ENCODE measurements at regions not wholly inside any gene's neighbourhood (a gene's known extent, or its start where the extent isn't known, plus 50 kb on each side); places are given as distances from the start of the nearest gene placed in this dataset.
"Not testable (repeated sequence)": the region's sequence is repeated elsewhere in the genome, so short reads cannot be mapped to it uniquely, and the experiment has no call there.

DNA sequence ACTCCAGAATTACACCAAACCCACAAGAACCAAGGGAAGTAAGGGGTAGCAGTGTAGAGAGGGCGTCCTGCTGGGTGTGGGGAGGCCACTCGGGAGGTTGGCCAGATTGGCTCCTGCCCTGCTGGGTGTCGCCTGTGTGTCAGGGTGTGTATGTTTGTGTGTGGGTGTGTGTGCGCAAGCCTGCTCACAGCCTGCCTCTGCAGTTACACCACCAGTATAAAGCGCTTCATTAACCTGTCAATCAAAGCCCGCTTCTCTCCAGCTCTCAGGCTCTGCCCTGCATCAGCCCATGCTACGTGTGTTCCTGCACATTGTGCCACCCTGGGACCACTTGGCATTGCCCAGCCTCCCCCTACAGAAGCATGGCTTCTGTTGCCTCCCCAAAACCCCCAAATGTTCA lies 83.3 kb upstream of the PAX2 start:
- no peak for DNase-seq (ENCODE audit: low spot score)

DNA sequence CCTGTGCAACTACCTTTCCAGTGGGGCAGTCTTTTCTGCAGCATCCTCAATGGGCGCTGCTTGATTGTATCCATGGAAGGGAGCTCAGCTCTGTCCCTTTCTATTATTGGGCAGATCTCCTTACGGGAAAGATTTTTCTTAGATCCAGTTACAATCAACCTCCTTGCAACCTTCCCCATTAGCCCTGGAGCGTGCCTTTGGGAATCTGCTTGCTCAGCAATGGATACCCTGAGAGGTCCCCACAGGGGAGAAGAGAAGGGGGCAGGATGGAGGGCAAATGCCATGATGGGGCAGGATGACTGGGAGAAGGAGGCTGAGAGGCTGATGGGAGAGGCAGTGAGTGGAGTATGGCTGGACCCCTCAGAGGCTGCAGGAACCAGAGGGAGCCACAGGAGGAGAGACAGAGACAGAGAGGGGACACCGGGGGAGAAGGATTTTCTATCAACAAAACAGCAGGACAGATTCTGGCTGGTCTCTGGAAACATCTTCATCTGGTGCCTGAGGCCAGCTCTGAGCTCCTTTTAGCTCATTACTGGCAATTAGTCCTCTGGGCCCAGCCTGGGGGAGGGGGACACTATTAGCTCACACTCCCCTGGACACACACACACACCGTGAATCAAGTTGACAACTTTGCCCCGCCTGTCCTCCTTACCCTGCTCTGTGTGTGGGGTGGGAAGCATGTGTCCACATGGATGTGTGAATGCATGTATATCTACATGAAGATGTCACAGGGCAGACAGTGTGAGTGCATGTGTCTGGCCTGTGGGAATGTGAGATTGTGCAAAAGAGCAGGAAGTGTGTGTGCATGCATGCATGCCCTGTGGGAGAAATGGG lies 80.8 kb upstream of the PAX2 start:
- DNase-seq (ENCODE audit: low spot score), result no peak

DNA sequence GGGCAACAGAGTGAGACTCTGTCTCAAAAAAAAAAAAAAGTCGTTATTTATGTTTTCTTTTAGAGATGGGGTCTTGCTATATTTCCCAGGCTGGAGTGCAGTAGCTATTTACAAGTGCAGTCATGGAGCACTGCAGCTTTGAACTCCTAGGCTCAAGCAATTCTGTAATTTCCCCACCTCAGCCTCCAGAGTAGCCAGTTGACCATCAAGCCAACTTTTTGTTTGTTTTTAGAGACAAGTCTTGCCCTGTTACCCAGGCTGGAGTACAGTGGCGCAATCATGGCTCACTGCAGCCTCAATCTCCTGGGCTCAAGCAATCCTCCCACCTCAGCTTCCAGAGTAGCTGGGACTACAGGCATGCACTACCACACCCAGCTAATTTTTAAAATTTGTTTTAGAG lies 78.7 kb upstream of the PAX2 start:
- DNase-seq (ENCODE audit: low spot score), result not testable (repeated sequence)

DNA sequence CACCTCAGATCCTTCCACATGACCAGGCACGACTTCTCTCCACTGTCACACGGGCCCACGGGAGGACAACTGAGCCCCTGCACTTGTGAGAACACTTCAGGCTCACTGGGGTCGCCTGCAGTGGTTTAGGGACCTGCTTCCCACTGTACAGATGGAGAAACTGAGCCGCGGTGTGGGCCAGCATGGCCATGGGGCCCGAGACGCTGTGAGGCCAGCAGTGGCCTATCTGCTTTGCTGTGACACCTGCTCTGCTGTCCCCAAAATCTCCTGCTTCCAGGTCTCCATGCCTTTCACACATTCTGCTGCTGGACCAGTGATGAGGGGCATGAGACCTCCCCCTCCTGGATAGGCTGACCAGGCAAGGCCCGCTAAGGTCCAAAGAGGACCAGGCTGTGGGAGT lies 75.8 kb upstream of the PAX2 start:
- no peak for DNase-seq (ENCODE audit: low spot score)

DNA sequence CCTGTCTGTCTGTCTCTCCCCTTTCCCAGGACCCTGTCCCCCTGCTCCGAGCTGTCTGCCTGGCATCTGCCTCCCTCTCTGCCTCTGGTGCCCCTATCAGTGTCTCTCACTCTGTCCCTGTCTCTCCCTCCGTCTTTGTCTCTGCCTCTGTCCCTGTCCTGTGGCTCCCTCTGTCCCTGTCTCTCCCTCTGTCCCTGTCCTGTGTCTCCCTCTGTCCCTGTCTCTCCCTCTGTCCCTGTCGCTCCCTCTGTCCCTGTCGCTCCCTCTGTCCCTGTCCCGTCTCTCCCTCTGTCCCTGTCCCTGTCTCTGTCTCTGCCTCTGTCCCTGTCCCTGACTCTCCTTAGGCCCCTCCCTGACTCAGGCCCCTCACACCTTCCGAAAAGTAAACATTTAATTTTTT lies 75.0 kb upstream of the PAX2 start:
- no peak for DNase-seq (ENCODE audit: low spot score)

DNA sequence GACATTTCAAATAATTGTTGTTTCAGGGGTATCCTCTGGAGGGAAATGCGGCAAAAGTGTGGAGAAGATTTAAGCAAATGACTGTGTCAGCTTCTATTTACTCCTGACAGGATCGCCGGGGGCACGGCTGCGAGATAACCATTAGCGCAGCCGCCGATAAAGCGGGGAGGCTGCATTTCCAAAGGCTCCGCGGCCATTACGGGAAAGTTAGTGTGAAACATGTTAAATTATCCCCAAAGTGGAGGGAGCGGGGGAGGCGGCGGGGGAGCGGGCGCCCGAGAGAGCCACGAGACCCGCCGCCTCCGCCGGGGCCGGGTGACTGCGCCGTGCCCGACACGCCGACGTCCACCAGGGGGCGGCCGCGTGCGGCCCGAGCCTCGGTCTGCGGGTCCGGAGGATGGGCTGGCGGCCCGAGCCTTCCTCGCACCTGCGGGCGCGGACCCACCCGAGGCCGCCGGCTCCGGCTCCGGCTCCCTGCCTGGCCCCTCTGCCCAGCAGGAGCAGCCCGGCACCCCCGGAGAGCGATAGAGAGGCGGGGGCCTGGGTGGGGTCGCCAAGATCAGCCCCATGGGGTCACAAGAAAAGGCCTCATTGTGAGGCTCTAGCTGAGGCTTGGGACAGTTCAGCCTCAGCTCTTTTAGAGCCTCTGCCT lies 74.4 kb upstream of the PAX2 start:
- DNase-seq (ENCODE audit: low spot score), result no peak

DNA sequence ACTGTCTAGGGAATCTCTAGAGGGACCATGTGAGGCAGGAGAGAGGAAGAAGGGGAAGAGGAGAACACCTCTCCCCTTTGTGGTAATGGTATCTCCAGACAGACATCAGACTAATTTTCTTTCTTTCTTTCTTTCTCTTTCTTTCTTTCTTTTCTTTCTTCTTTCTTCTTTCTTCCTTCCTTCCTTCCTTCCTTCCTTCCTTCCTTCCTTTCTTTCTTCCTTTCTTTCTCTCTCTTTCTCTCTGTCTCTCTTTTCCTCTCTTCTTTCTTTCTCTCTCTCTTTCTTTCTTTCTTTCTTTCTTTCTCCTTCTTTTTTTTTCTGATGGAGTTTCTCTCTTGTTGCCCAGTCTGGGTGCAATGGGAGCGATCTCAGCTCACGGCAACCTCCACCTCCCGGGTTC lies 73.2 kb upstream of the PAX2 start:
- DNase-seq (ENCODE audit: low spot score), result no peak

DNA sequence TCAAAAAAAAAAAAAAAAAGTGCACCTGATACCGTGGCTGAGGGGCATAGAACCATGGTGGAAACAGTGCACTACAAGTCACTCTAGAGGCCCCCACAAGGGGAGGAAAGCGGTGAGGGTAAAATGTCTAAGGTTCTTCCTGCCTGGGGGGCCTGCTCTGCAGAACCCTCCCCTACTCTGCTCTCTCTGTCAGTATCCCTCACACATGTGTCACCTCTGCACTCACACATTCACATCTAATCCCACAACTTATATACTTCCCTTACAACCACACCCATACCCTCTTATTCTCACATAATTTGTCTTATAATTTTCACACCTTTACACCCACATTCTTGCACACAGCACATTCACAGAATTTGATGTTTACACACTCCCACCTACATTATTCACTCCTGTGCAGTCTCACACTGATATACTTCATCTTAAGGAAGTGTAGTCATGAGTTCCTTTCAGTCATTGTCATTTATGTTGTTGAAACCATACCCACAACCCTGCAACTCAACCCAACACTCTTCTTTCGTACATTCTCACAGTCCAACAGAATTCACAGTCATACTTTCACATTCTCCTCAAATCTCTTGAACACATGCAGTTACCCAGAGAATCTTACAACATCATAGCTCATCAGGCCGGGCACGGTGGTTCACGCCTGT lies 68.0 kb upstream of the PAX2 start:
- DNase-seq (ENCODE audit: low spot score), result no peak

DNA sequence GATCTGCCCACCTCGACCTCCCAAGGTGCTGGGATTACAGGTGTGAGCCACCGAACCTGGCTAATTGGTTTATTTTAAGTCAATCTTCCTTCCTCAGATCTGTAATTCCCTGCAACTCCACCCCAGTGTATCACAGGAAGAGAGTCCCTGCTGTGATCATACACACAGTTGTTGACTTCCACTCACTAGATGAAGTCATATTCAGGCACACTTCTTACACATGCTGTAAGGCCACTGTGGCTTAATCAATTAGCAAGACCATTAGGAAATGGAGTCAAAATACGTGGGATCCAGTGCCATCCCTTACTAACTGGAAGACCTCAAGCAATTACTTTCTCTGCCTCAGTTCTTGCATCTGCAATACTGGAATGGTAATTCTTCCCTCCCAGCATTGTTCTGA lies 66.1 kb upstream of the PAX2 start:
- DNase-seq (ENCODE audit: low spot score), result no peak

DNA sequence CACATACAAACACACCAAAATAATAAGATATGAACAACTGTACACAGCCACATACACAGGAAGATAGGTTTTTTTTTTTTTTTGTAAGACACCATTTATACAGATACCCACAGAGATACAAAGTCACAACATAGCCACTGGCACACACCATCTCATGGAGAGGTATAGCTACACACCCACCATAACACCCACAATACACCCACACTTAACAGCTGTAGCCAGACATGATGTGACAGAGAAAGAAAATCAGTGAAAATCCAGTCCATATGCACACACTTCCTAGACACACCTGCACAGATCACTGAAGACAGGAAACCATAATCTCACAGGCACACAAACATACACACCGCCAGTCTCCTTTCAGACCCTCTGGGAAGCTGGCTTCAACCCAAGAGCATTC lies 62.4 kb upstream of the PAX2 start:
- no peak for DNase-seq (ENCODE audit: low spot score)

DNA sequence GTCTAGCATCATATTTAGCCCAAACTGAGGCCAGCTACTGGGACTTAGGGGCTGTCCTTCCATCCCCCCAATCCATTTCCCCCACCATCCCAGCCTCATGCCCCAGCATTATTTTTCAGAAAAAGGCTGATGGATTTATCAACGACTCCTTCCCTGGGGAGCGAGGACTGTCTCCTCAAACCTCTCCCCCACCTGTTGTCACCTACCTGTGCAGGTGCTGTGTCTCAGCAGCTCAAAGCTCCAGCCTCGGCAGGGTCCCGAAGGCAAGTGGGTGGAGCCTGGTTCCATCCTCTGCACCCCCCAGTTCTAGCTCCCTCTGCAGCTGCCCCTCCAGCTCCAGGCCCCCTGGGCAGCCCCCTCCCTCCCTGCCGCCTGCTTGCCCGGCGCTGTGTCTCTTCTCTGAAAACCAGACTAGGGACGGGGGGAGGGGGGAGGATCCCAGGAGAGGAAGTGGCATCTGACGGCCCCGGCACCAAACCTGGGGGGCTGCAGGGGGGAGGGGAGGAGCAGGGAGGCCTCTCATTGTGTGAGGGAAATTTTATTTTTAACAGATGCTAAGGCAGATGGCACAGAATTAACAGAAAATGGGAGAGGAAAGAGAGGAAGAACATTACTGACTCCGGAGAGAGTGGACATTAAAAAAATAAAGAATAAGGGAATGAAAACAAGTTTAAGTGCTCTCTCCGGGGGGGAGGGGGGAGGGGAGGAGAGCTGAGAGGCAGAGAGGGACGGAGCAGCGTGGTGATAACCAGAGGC lies 61.7 kb upstream of the PAX2 start:
- DNase-seq (ENCODE audit: low spot score), result no peak

DNA sequence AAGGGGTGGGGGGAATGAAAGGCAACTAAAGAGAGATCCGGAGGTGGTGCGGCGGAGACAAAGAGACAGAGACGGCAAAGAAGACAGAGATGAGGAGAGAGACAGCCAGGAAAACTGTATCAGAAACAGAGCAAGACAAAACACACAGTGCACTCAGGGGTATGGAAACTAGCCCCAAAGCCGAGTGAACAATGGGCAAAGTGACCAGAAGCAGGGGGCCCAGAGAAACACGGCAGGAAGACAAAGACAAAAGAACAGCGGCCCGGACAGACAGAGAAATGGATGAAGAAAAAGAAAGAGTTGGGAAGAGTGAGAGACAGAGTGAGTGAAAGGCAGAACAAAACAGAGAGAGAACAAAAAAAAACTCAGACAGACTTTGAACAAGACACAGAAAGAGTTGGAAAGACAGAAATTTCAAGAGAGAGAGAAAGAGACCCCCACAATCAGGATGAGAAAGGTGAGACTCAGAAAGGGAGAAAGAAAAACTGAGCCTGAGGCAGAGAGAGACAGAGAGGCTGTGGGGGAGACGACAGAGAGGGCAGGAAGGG lies 60.6 kb upstream of the PAX2 start:
- no peak for DNase-seq (ENCODE audit: low spot score)

DNA sequence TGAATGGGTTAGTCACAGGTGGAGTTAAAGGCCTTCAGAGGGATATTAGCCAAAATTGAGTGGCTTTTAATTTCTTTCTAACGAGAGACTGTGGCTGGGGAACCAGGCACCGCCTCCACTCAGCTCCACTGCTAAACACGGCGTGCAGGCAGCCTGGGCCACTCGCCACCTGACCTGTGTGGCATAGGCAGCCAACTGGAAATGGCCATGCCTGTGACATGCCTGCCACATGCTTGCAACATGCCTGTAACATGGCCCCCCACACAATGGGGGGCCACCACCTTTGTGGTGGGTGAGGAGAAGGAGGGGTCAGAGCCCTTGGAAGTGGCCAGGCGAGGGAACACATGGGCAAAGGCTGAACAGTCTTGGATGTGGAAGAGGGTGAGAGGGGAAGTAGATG lies 60.1 kb upstream of the PAX2 start:
- DNase-seq (ENCODE audit: low spot score), result no peak

DNA sequence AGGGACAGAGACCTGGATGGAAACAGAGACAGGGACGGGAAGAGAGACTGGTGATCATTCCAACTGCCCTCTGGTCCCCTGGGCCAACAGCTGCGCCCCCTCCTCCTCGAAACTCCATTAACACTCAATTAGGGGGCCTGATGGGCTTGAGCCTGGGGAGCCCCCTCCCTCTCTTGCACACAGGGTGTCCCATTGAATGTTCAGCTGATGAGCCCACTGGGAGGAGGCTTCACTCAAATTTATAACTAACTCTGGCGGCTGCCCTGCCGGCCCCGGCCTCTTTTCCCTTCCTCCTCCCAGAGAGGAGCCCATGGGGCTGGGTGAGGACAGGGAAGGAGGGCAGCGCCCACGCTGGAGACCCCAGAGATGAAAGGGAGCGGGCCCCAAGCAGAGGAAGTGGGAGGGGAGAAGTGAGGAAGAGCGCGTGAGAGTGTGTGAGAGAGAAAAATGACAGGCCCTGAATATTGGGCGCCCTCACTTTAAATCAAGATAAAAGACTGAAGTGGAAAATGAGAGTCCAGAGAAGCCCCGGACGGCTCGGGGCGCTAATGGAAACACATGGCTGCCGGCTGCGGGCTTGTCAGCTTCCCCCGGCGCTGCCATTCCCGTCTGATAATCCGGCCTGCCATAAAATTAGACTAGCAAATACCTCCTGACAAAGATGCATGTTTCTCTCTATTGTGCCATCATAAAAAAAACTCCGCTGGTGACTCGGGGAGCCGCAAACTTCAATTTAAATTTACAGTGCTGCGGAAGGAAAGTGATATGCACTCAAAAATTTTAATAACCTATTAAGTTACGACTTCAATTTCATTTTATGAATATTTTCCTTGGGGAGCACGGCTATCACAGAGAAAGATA lies 58.0 kb upstream of the PAX2 start:
- no peak for DNase-seq (ENCODE audit: low spot score)

DNA sequence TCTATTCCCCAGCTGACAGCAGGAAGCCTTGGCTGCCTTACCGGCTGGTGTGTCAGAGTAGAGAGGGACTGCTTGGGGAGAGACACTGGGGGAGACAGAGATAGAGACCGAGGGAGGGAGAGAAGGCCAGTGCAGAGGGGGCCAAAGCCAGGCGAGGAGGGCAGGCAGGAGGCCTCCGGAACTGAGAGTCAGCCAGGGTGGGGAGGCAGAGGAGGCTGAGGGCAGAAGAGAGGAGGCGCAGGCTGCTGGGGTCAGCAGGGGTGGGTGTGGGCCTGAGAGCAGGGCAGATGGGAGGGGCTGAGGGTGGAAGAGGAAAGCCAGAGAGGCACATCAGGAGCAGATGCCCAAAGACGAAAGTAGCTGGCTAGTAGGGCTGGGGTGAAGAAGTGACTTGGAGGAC lies 57.2 kb upstream of the PAX2 start:
- no peak for DNase-seq (ENCODE audit: low spot score)

DNA sequence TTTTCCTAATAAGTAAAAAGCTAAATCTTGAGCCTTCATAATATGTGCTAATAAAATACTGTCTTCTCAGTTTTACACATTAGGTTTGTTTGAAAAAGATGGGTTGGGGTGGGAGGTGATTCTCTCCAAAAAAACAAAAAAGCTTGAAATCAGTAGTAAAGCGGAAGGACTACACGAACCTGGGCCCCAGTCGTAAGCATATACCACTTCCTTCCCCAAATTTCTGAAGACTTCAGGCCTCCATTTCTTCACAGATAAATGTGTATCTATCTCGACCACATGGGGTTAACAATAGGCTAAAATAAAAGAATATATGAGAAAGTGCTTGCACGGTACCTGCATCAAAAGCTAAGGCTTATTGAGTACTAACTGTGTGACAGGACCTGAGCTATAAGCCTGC lies 51.6 kb upstream of the PAX2 start:
- DNase-seq (ENCODE audit: low spot score), result no peak

Measured in kidney capillary endothelial cell (primary cell).